ENCODE measurements at regions not wholly inside any gene's neighbourhood (a gene's known extent, or its start where the extent isn't known, plus 50 kb on each side); places are given as distances from the start of the nearest gene placed in this dataset.
A peak's percentile ranks its signal among the peaks of the same experiment; 100 is the strongest.

DNA sequence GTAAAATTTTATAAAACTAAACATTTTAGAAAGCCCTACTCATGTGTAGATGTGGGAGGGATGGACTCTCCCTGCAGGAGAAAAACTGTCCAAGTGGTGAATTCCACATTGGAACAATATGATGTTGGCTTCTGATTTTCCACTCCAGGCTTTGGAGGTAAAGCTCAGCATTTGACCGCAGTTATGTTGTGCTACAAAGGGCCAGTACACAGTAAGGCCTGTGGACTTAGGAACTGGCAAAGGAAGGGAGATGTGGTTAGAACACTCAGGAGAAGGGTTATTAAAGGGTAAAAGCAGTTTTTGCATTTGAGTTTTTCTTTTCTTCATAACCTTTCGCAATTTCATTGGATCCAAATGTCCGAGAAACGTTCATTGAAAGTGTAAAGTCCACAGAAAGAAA, 150.3 kb upstream of the SASH1 start:
- H3K4me1 ChIP-seq (replicated peaks), result peaks cover 22% of the 10 kb centered on the region
- H3K36me3 ChIP-seq, result no peaks in the 10 kb centered on the region
- peak overlapping the region; percentile 52 for H3K27ac ChIP-seq
- no peaks in the 10 kb centered on the region for H3K9me3 ChIP-seq (replicated peaks)
- no peak overlapping the region for H3K4me3 ChIP-seq
- DNase-seq (ENCODE audit: low read depth in 1 of 2, low spot score in 2 of 2), result peak; percentile 61 to 71
- no peaks in the 10 kb centered on the region for H3K27me3 ChIP-seq (replicated peaks)

DNA sequence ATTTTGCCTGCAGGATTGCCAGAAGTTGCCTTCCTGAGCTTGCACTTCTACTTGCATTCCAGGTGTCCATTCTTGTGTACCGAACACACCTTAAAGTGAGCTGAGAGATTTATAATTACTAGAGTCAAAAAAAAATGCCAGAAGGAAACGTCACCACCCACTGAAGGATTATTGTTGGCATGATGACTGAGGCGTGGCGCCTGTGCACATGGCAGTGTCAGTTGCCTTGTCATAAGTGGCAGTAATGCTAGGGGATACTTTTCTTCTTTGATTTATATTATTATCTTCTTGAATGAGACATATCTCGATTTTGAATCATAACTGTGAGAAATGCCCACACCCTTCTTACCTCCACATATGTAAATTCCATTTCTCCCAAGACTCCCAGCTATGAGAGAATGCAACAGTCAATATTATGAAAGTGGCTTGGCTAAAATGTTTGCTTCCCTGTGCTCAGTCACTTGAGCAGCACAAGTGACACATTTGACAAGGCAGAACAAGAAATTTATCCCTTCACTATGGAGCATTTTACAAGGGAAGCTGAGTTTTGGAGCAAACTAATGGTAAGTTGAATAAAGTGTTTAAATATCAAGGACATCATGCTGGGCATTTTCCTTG, 149.5 kb upstream of the SASH1 start:
- Histone ChIP-seq H3K9me3 (replicated peaks) (no peaks in the 10 kb centered on the region), H3K4me3 (no peak overlapping the region), H3K27me3 (replicated peaks) (no peaks in the 10 kb centered on the region), H3K4me1 (replicated peaks) (peaks cover 22% of the 10 kb centered on the region), H3K36me3 (no peaks in the 10 kb centered on the region), H3K27ac (peak overlapping the region; percentile 52)
- no peak for DNase-seq (ENCODE audit: low read depth in 1 of 2, low spot score in 2 of 2)

DNA sequence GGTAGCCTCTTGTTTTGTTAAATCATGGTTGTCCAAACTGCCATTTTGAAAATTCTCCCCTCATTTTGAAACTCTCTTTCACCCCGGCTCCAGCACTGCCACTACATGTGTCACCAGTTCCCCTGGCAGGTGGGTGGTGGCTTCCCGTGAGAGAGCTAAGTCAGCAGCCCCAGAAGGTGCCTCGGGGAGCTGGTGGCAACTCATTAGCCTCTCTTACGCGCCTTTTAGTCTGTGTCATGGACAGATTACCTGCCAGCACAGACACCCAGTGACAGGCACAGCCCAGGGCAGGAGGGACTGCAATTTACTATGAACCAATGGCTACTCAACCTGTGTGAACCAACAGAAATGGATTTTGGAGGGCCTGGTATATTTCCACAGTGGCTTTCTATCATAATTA, 147.1 kb upstream of the SASH1 start:
- DNase-seq (ENCODE audit: low read depth in 1 of 2, low spot score in 2 of 2), result no peak
- Histone ChIP-seq H3K4me1 (replicated peaks) (peaks cover 22% of the 10 kb centered on the region), H3K9me3 (replicated peaks) (no peaks in the 10 kb centered on the region), H3K27me3 (replicated peaks) (no peaks in the 10 kb centered on the region), H3K36me3 (no peaks in the 10 kb centered on the region), H3K27ac (no peak overlapping the region), H3K4me3 (no peak overlapping the region)

DNA sequence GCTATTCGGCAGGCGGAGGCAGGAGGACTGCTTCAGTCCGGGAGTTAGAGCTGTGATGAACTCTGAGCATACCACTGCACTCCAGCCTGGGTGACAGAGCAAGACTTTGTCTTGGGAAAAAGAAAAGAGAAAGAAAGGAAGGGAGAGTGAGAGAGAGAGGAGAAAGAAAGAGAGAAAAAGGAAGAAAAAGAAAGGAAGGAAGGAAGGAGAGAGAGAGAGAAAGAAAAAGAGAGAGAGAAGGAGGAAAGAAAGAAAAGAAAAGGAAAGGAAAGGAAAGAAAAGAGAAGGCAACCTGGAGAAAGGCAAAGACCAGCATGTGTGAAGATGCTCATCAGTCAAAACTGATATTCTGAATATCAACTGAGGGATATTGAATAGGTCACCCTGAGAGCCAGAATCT, 143.1 kb upstream of the SASH1 start:
- Histone ChIP-seq H3K27me3 (replicated peaks) (no peaks in the 10 kb centered on the region), H3K4me1 (replicated peaks) (peaks cover 15% of the 10 kb centered on the region), H3K9me3 (replicated peaks) (no peaks in the 10 kb centered on the region), H3K4me3 (no peak overlapping the region), H3K36me3 (no peaks in the 10 kb centered on the region), H3K27ac (no peak overlapping the region)
- no peak for DNase-seq (ENCODE audit: low read depth in 1 of 2, low spot score in 2 of 2)

DNA sequence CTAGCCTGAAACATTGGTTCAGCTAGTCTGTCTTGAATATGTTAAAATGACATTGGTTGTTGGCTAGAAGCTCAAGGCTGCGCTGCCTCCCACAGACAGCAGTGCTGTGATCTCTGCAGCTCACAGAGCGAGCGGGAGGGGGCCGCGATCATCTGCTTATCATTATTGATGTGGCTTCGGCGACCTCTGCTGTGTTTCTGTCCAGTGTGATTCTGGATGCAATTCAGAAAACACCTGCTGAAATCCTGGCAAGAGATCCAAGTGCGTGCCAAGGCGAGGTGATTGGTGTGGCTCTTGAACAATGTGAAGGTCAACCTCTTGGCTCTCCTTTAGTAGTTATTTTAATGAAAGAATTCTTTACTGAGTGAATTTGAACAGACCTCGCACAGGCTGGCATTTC, 142.3 kb upstream of the SASH1 start:
- Histone ChIP-seq H3K27me3 (replicated peaks) (no peaks in the 10 kb centered on the region), H3K27ac (no peak overlapping the region), H3K36me3 (no peaks in the 10 kb centered on the region), H3K4me1 (replicated peaks) (peaks cover 15% of the 10 kb centered on the region), H3K4me3 (no peak overlapping the region), H3K9me3 (replicated peaks) (no peaks in the 10 kb centered on the region)
- DNase-seq (ENCODE audit: low read depth in 1 of 2, low spot score in 2 of 2), result no peak

DNA sequence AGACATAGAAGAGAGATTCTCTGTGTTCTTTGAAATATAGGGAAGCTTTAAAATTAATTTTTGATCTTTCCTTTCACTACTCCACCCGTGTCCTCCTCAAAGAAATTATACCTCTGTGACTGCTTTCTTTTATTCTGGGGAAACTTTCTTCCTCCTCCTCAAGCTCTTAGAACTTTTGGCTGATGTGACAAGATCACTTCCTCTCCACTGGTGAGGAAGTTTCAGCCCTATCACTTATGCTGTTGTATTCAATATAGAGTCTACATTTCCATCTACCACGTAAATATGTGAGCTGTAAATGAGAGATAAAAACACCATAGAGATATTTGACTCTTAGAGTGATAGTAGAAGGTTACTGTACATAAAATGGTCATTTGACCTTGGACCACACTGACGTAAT, 141.9 kb upstream of the SASH1 start:
- no peak for DNase-seq (ENCODE audit: low read depth in 1 of 2, low spot score in 2 of 2)
- no peak overlapping the region for H3K27ac ChIP-seq
- peaks cover 15% of the 10 kb centered on the region for H3K4me1 ChIP-seq (replicated peaks)
- H3K9me3 ChIP-seq (replicated peaks), result no peaks in the 10 kb centered on the region
- no peak overlapping the region for H3K4me3 ChIP-seq
- no peaks in the 10 kb centered on the region for H3K27me3 ChIP-seq (replicated peaks)
- H3K36me3 ChIP-seq, result no peaks in the 10 kb centered on the region

DNA sequence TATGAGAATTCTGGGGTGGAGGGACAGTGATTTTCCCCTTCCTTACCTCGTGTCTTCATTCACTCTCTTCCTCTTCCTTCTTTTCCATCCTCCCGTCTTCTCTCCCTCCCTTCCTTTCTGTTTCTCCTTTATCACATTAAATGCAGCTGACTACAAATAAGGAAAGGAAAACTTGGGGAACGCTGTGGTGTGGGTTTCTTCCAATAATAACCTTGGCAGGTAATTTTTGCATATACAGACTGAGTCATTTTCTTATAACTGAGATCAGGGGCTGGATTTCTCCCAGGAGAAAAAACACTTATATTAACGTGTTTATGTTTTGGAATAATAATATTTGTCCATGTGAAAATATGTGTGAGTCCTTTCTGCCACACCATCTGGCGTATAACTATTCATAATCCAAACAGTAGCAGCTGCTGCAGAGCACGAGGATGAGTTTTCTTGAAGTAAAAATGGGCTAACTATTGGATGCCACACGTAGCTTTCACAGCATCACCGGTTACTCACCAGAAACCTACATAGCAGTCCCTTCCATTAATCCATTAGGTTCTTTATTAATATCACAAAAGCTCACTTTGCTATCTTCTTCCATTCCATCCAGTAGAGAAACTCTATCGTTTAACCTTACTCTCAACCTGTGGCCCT, 139.2 kb upstream of the SASH1 start:
- no peak for DNase-seq (ENCODE audit: low read depth in 1 of 2, low spot score in 2 of 2)
- H3K4me3 ChIP-seq, result no peak overlapping the region

DNA sequence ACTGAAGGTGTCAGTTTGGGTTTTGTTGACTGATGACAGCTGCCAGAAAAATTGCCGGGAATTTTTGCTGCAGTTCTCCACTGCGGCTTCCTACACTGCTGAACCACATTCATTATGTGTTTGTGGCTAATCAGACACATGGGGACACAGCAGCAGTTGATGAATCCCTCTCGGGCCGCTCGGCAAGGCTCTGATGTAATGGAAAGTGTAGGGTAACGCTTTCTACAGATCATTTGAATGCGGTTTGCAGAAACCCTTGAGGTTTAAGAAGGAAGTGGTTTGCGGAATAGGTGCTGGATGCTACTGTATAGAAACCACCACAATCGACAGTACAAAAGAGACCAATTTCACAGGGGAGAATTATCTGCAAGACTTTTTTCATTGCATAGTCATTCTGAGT, 138.7 kb upstream of the SASH1 start:
- Histone ChIP-seq H3K4me3 (no peak overlapping the region), H3K27me3 (replicated peaks) (no peaks in the 10 kb centered on the region), H3K36me3 (no peaks in the 10 kb centered on the region), H3K9me3 (replicated peaks) (no peaks in the 10 kb centered on the region), H3K27ac (no peak overlapping the region), H3K4me1 (replicated peaks) (peaks cover 15% of the 10 kb centered on the region)
- peak; percentile 48 to 57 for DNase-seq (ENCODE audit: low read depth in 1 of 2, low spot score in 2 of 2)

More for the DNA sequence above, 139.2 kb upstream of the SASH1 start:
- H3K9me3 ChIP-seq (replicated peaks), result no peaks in the 10 kb centered on the region
- H3K27ac ChIP-seq, result no peak overlapping the region
- H3K27me3 ChIP-seq (replicated peaks), result no peaks in the 10 kb centered on the region
- H3K4me1 ChIP-seq (replicated peaks), result peaks cover 15% of the 10 kb centered on the region
- H3K36me3 ChIP-seq, result no peaks in the 10 kb centered on the region

DNA sequence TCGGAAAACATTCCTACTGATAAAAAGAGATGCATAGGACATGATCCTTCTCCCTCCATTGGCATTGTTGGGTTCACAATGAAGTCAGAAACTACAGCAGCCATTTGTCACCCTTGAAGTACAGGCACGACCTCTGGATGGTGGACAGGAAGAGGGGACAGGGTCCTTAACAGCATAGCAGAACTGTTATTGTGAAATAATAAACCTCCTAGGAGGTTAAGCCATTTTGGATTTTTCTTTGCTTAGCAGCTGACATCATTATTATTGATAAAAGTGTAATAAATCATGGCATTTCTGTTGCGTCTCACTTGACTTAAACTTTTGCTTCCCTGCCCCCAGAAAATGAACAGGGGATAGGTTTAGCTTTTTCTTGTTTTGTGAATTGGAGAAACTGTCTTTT, 134.3 kb upstream of the SASH1 start:
- Histone ChIP-seq H3K27ac (no peak overlapping the region), H3K27me3 (replicated peaks) (no peaks in the 10 kb centered on the region), H3K4me3 (no peak overlapping the region), H3K36me3 (no peaks in the 10 kb centered on the region), H3K9me3 (replicated peaks) (no peaks in the 10 kb centered on the region), H3K4me1 (replicated peaks) (peaks cover 13% of the 10 kb centered on the region)
- no peak for DNase-seq (ENCODE audit: low read depth in 1 of 2, low spot score in 2 of 2)

DNA sequence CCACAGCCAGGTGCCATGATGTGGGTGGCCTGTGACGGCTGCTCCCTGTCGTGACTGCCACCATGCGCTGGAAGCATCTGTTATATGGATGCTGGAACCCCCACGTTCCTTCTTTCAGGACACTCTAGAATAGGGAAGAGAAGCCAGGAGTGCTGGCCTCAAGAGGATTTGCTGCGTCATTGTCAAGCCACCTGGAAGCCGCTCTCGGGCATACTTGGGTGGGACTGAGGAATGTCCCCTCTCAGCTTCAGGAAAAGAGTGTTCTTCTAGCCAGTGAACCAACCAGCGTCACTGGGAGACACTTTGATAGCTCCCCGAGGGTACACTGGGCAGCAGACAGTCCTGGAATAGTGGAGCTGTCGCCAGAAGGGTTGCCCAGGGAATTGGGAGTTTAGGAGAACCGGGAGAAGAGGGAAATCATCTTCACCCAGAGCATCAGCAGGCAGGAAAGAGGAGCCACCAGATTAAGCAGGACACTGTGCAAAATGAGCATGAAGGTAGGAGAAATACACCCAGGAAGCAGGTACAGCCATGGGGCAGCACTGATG, 130.8 kb upstream of the SASH1 start:
- no peak overlapping the region for H3K27ac ChIP-seq
- DNase-seq (ENCODE audit: low read depth in 1 of 2, low spot score in 2 of 2), result no peak
- H3K36me3 ChIP-seq, result no peaks in the 10 kb centered on the region
- no peaks in the 10 kb centered on the region for H3K27me3 ChIP-seq (replicated peaks)
- H3K9me3 ChIP-seq (replicated peaks), result no peaks in the 10 kb centered on the region
- H3K4me1 ChIP-seq (replicated peaks), result no peaks in the 10 kb centered on the region
- no peak overlapping the region for H3K4me3 ChIP-seq

DNA sequence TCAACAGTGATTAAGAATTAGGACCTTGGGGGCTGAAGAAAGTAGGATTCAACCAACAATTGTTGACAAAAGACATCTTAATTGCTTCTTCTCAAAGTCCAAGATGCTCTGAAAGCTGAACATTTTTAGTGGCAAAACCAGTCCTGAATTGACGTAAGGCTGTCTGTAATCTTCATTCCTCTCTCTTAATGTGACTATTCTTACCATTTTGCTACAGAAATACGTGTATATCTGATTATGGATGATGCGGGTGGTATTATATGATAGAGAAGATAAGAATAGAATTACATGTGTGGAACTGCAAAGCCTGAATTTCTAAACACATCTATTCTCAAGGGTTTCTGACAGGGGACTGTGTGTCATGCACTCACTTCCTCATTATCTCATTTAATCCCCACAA, 130.3 kb upstream of the SASH1 start:
- Histone ChIP-seq H3K27ac (no peak overlapping the region), H3K27me3 (replicated peaks) (no peaks in the 10 kb centered on the region), H3K4me1 (replicated peaks) (no peaks in the 10 kb centered on the region), H3K4me3 (no peak overlapping the region), H3K9me3 (replicated peaks) (no peaks in the 10 kb centered on the region), H3K36me3 (no peaks in the 10 kb centered on the region)
- no peak for DNase-seq (ENCODE audit: low read depth in 1 of 2, low spot score in 2 of 2)

DNA sequence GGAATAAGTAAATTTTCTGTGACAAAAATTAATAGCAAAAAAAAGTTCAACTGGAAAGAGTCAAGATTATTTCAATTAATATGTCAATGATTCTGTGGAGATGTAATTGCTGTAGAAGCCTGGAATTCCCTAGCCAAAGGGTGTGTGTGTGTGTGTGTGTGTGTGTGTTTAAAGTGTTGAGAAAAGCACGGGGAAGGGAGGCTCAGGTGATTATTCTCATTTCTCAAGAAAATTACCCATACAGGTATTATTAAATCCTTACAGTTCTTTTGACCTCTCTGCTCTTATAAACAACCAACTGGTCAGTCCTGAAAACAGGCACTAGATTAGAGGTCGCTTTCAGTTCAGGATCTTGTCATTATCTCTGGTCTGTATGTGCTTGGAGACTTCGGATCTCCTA, 129.3 kb upstream of the SASH1 start:
- DNase-seq (ENCODE audit: low read depth in 1 of 2, low spot score in 2 of 2), result no peak
- no peaks in the 10 kb centered on the region for H3K27me3 ChIP-seq (replicated peaks)
- no peak overlapping the region for H3K27ac ChIP-seq
- H3K4me1 ChIP-seq (replicated peaks), result no peaks in the 10 kb centered on the region
- H3K4me3 ChIP-seq, result no peak overlapping the region
- H3K9me3 ChIP-seq (replicated peaks), result no peaks in the 10 kb centered on the region
- H3K36me3 ChIP-seq, result no peaks in the 10 kb centered on the region

DNA sequence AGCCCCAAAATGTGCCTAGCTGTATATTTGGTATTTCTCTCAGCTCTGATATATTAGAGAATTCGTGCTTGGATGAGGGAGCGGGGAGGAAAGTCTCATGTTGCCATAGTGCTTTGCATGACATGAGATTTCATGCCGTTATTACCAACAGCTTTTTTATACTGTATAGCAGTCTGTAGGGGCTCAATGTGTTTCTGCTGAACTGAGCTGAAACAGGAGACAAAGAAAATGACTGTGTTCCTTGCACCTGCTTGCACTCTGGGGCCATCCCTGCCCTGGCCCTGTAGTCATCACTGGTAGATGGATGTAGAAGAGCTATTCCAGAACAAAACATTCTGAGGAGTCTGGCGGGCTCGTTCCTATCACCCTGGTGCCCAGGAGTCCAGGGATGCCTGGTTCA, 128.0 kb upstream of the SASH1 start:
- Histone ChIP-seq H3K36me3 (no peaks in the 10 kb centered on the region), H3K9me3 (replicated peaks) (no peaks in the 10 kb centered on the region), H3K27me3 (replicated peaks) (no peaks in the 10 kb centered on the region), H3K27ac (no peak overlapping the region), H3K4me1 (replicated peaks) (no peaks in the 10 kb centered on the region), H3K4me3 (no peak overlapping the region)
- DNase-seq (ENCODE audit: low read depth in 1 of 2, low spot score in 2 of 2), result no peak

DNA sequence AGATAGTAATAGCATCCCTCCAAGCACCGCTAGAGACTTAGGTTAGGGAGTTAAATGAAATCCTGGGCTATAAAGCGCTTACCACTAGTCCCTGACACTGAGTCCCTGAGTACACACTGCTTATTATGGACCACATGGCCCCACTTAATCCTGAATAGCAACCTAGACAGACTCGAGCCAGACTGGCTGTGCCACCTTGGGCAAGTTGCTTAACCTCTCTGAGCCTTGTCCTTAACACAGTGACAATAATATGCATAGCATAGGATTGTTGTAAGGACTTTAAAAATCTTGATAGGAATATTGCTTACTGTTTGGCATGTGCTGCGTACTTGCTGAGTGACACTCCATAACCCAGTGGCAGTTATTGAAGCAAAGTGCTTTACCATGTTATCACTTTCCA, 125.6 kb upstream of the SASH1 start:
- H3K4me1 ChIP-seq (replicated peaks), result peaks cover 8% of the 10 kb centered on the region
- H3K27me3 ChIP-seq (replicated peaks), result no peaks in the 10 kb centered on the region
- H3K36me3 ChIP-seq, result no peaks in the 10 kb centered on the region
- no peaks in the 10 kb centered on the region for H3K9me3 ChIP-seq (replicated peaks)
- DNase-seq (ENCODE audit: low read depth in 1 of 2, low spot score in 2 of 2), result no peak
- H3K4me3 ChIP-seq, result no peak overlapping the region
- H3K27ac ChIP-seq, result no peak overlapping the region

DNA sequence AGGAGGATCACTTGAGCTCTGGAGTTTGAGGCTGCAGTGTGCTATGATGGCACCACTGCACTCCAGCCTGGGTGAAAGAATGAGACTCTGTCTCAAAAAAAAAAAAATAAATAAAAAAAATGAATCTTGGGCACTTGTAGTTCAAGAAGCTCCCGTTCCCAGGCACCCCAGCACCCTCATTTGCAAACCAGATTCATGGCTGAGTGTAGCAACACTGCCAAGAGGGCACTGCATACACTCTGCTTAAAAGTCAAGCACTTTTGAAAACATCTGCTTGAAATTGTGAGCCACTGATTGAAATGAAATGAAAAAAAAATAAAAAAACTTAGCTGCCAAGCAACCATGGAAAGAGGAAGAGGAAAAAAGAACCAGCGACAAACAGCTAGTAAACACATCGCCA, 124.7 kb upstream of the SASH1 start:
- Histone ChIP-seq H3K36me3 (no peaks in the 10 kb centered on the region), H3K4me1 (replicated peaks) (peaks cover 17% of the 10 kb centered on the region), H3K27ac (no peak overlapping the region), H3K4me3 (no peak overlapping the region), H3K27me3 (replicated peaks) (no peaks in the 10 kb centered on the region), H3K9me3 (replicated peaks) (no peaks in the 10 kb centered on the region)
- no peak for DNase-seq (ENCODE audit: low read depth in 1 of 2, low spot score in 2 of 2)
